H1 (cell line): ENCODE measurements at regions not wholly inside any gene's neighbourhood (a gene's known extent, or its start where the extent isn't known, plus 50 kb on each side); places are given as distances from the start of the nearest gene placed in this dataset.

Experiments
- CTCF ChIA-PET: fragments of 300-600 bp; sonication (Branson Sonifier 250); formaldehyde crosslinking; loops from one replicate; lab custom pipeline; 2021; ENCODE audit not compliant: partially characterized antibody; lab: Charles Lee
- POLR2A ChIA-PET: fragments of 300-600 bp; sonication (Branson Sonifier 250); formaldehyde crosslinking; loops from one replicate; lab custom pipeline; 2021; ENCODE audit warnings: inconsistent platforms; ENCODE audit not compliant: partially characterized antibody; lab: Charles Lee
- DNase-seq, 2 experiments: peaks; one replicate each; pipeline versions ENCODE4 v3.0.0 to v3.0.0-alpha.2; 2010 to 2022; ENCODE audit warnings: low spot score in 2 of 2, low read depth in 1 of 2, mixed read lengths in 1 of 2
- FAIRE-seq: peaks from 2 replicates; lab custom pipeline; 2011; peaks lifted over from hg19 to GRCh38; lab: Jason Lieb, UNC
- H2AFZ ChIP-seq: 2 replicates; pipeline ENCODE4 v1.8.1; 2012; ENCODE audit warnings: low read length, inconsistent platforms
- H2AK5ac ChIP-seq: 2 replicates; pipeline ENCODE4 v1.6.1; 2013; ENCODE audit warnings: low read depth, low read length
- H2BK120ac ChIP-seq: replicated peaks from 2 replicates; pipeline ENCODE3; 2013; ENCODE audit warnings: low read depth, low read length, inconsistent platforms
- H2BK12ac ChIP-seq: 2 replicates; pipeline ENCODE4 v1.6.1; 2013; ENCODE audit warnings: low read depth, low read length
- H2BK15ac ChIP-seq: 2 replicates; pipeline ENCODE4 v1.6.1; 2013; ENCODE audit warnings: low read length
- H2BK20ac ChIP-seq: 2 replicates; pipeline ENCODE4 v1.6.1; 2013; ENCODE audit warnings: low read length
- H2BK5ac ChIP-seq: 2 replicates; pipeline ENCODE4 v1.6.1; 2013; ENCODE audit warnings: low read depth, low read length
- H3K14ac ChIP-seq: 2 replicates; pipeline ENCODE4 v1.6.1; 2013; ENCODE audit warnings: inconsistent platforms; ENCODE audit not compliant: insufficient read length
- H3K18ac ChIP-seq: 2 replicates; pipeline ENCODE4 v1.6.1; 2013; ENCODE audit warnings: low read length; ENCODE audit errors: extremely low read depth
- H3K23ac ChIP-seq: 2 replicates; pipeline ENCODE4 v1.6.1; 2013; ENCODE audit warnings: inconsistent platforms; ENCODE audit not compliant: insufficient read length
- H3K23me2 ChIP-seq: 2 replicates; pipeline ENCODE4 v1.6.1; 2013; ENCODE audit warnings: low read depth, low read length
- H3K27ac ChIP-seq: 2 replicates; pipeline ENCODE4 v1.6.1; 2011; ENCODE audit warnings: low read depth, low read length, inconsistent platforms
- H3K27me3 ChIP-seq, 4 experiments: replicated peaks in 1 of 4; 1 replicate in 1 of 4; 2 replicates in 3 of 4; pipeline versions ENCODE4 v1.6.1 to v1.8.1; 2011 to 2013; ENCODE audit warnings: low read length in 3 of 4, mild to moderate bottlenecking in 3 of 4, inconsistent platforms in 2 of 4, mixed read lengths in 2 of 4, moderate library complexity in 1 of 4; ENCODE audit not compliant: control insufficient read depth in 3 of 4, insufficient read depth in 3 of 4; ENCODE audit errors: extremely low read depth in 1 of 4
- H3K36me3 ChIP-seq, 4 experiments: 2 replicates each; pipeline versions ENCODE4 v1.6.1 to v1.8.1; 2011 to 2013; ENCODE audit warnings: mild to moderate bottlenecking in 4 of 4, low read length in 3 of 4, moderate library complexity in 2 of 4, control low read depth in 1 of 4, inconsistent platforms in 1 of 4; ENCODE audit not compliant: insufficient read depth in 4 of 4, control insufficient read depth in 2 of 4
- H3K4ac ChIP-seq: replicated peaks from 2 replicates; pipeline ENCODE3; 2013; ENCODE audit warnings: low read length, low read depth, mixed read lengths, inconsistent platforms; ENCODE audit not compliant: insufficient read length
- H3K4me1 ChIP-seq, 4 experiments: replicated peaks in 1 of 4; 1 replicate in 1 of 4; 2 replicates in 3 of 4; pipeline versions ENCODE4 v1.6.1 to v1.8.1; 2011 to 2013; ENCODE audit warnings: low read length in 3 of 4, inconsistent platforms in 2 of 4, mixed read lengths in 1 of 4; ENCODE audit not compliant: insufficient read depth in 4 of 4, control insufficient read depth in 3 of 4
- H3K4me2 ChIP-seq, 2 experiments: 2 replicates each; pipeline versions ENCODE4 v1.6.1 to v1.8.1; 2011 to 2013; ENCODE audit warnings: low read depth in 2 of 2, low read length in 2 of 2, control low read depth in 1 of 2, inconsistent platforms in 1 of 2, mild to moderate bottlenecking in 1 of 2; ENCODE audit not compliant: insufficient read depth in 1 of 2
- H3K4me3 ChIP-seq, 4 experiments: fragments of 200-600, 300-600 bp in 1 of 4; sonication (generic), shearing (Covaris generic), sonication (Bioruptor Twin) in 1 of 4; 2 replicates each; pipeline versions ENCODE4 v1.5.1 to v1.8.1; 2011 to 2016; ENCODE audit warnings: low read length in 4 of 4, low read depth in 3 of 4, control low read depth in 2 of 4, inconsistent platforms in 2 of 4, mild to moderate bottlenecking in 2 of 4, mixed read lengths in 1 of 4, moderate library complexity in 1 of 4; ENCODE audit not compliant: insufficient read depth in 2 of 4; ENCODE audit errors: extremely low read depth in 1 of 4
- H3K56ac ChIP-seq: replicated peaks from 2 replicates; pipeline ENCODE3; 2013; ENCODE audit warnings: low read depth, mild to moderate bottlenecking, mixed read lengths, low read length, inconsistent platforms; ENCODE audit not compliant: insufficient read length
- H3K79me1 ChIP-seq: 2 replicates; pipeline ENCODE4 v1.6.1; 2013; ENCODE audit warnings: low read depth, low read length, control low read depth
- H3K79me2 ChIP-seq, 2 experiments: 2 replicates each; pipeline versions ENCODE4 v1.6.1 to v1.8.1; 2012 to 2013; ENCODE audit warnings: low read length in 2 of 2, mild to moderate bottlenecking in 2 of 2, inconsistent platforms in 1 of 2; ENCODE audit not compliant: insufficient read depth in 2 of 2, control insufficient read depth in 1 of 2
- H3K9ac ChIP-seq, 4 experiments: replicated peaks in 1 of 4; 1 replicate in 1 of 4; 2 replicates in 3 of 4; pipeline versions ENCODE4 v1.6.1 to v1.8.1; 2011 to 2013; ENCODE audit warnings: low read depth in 3 of 4, low read length in 3 of 4, control low read depth in 2 of 4, mild to moderate bottlenecking in 2 of 4, moderate library complexity in 2 of 4, inconsistent platforms in 1 of 4; ENCODE audit errors: extremely low read depth in 1 of 4
- H3K9me3 ChIP-seq, 2 experiments: 2 replicates each; pipeline versions ENCODE4 v1.6.1 to v1.8.1; 2012 to 2013; ENCODE audit warnings: mild to moderate bottlenecking in 2 of 2, moderate library complexity in 2 of 2, control low read depth in 1 of 2, inconsistent platforms in 1 of 2, low read depth in 1 of 2, low read length in 1 of 2, mixed read lengths in 1 of 2; ENCODE audit not compliant: insufficient read depth in 2 of 2
- H4K20me1 ChIP-seq, 2 experiments: replicated peaks in 1 of 2; 2 replicates each; pipeline versions ENCODE3 to v1.8.1; 2011 to 2013; ENCODE audit warnings: inconsistent platforms in 2 of 2, low read length in 2 of 2, mild to moderate bottlenecking in 1 of 2; ENCODE audit not compliant: insufficient read depth in 2 of 2, control insufficient read depth in 1 of 2
- H4K5ac ChIP-seq: 2 replicates; pipeline ENCODE4 v1.6.1; 2013; ENCODE audit warnings: low read length, low read depth, mixed read lengths, inconsistent platforms; ENCODE audit not compliant: insufficient read length
- H4K8ac ChIP-seq: 2 replicates; pipeline ENCODE4 v1.8.0; 2013; ENCODE audit warnings: mild to moderate bottlenecking, moderate library complexity, low read length, inconsistent platforms; ENCODE audit not compliant: insufficient read depth; ENCODE audit errors: extremely low read depth
- H4K91ac ChIP-seq: replicated peaks from 2 replicates; pipeline ENCODE3; 2013; ENCODE audit warnings: low read length, mixed read lengths, inconsistent platforms; ENCODE audit not compliant: insufficient read length
- BCL11A ChIP-seq, 2 experiments: IDR thresholded peaks; one replicate each; pipeline ENCODE4 v1.6.1; 2011; ENCODE audit warnings: low read depth in 2 of 2, low read length in 2 of 2, mild to moderate bottlenecking in 2 of 2
- EP300 ChIP-seq, 2 experiments: IDR thresholded peaks; 1 replicate in 1 of 2; 2 replicates in 1 of 2; pipeline ENCODE4 v1.6.1; 2011 to 2012; ENCODE audit warnings: low read depth in 2 of 2, low read length in 2 of 2, mild to moderate bottlenecking in 2 of 2, borderline replicate concordance in 1 of 2, inconsistent platforms in 1 of 2, moderate library complexity in 1 of 2
- GTF2F1 ChIP-seq: IDR thresholded peaks from 2 replicates; pipeline ENCODE4 v1.6.1; 2012; ENCODE audit warnings: low read depth, low read length, improper control_type of control experiment, borderline replicate concordance
- POU5F1 ChIP-seq: IDR thresholded peaks from 2 replicates; pipeline ENCODE4 v1.6.1; 2011; ENCODE audit warnings: low read depth, mild to moderate bottlenecking, low read length, moderate library complexity
- SP2 ChIP-seq: IDR thresholded peaks from 2 replicates; pipeline ENCODE4 v1.6.1; 2012; ENCODE audit warnings: mild to moderate bottlenecking, low read length, inconsistent platforms
- SP4 ChIP-seq: IDR thresholded peaks from 2 replicates; pipeline ENCODE4 v1.6.1; 2012; ENCODE audit warnings: low read length, inconsistent platforms
- SRF ChIP-seq: IDR thresholded peaks from 2 replicates; pipeline ENCODE4 v1.6.1; 2011; ENCODE audit warnings: mild to moderate bottlenecking, low read depth, low read length, moderate library complexity
- TEAD4 ChIP-seq: IDR thresholded peaks from 2 replicates; pipeline ENCODE4 v1.6.1; 2012; ENCODE audit warnings: low read depth, low read length, inconsistent platforms, mixed read lengths
- WGBS, 2 experiments: shearing (Covaris generic) in 1 of 2; methylation state at CpG; one replicate each; pipeline versions ENCODE4 v1.1.6 to v1.1.7; 2013 to 2015; ENCODE audit warnings: low lambda C conversion rate in 2 of 2, mixed read lengths in 2 of 2, inconsistent platforms in 1 of 2, low coverage in 1 of 2, missing lambda C conversion rate in 1 of 2; ENCODE audit not compliant: insufficient replicate concordance in 2 of 2, insufficient coverage in 1 of 2, insufficient read length in 1 of 2; ENCODE audit errors: extremely low coverage in 1 of 2, missing lambda C conversion rate in 1 of 2; 5-methylcytosine and 5-hydroxymethylcytosine counted together

DNA sequence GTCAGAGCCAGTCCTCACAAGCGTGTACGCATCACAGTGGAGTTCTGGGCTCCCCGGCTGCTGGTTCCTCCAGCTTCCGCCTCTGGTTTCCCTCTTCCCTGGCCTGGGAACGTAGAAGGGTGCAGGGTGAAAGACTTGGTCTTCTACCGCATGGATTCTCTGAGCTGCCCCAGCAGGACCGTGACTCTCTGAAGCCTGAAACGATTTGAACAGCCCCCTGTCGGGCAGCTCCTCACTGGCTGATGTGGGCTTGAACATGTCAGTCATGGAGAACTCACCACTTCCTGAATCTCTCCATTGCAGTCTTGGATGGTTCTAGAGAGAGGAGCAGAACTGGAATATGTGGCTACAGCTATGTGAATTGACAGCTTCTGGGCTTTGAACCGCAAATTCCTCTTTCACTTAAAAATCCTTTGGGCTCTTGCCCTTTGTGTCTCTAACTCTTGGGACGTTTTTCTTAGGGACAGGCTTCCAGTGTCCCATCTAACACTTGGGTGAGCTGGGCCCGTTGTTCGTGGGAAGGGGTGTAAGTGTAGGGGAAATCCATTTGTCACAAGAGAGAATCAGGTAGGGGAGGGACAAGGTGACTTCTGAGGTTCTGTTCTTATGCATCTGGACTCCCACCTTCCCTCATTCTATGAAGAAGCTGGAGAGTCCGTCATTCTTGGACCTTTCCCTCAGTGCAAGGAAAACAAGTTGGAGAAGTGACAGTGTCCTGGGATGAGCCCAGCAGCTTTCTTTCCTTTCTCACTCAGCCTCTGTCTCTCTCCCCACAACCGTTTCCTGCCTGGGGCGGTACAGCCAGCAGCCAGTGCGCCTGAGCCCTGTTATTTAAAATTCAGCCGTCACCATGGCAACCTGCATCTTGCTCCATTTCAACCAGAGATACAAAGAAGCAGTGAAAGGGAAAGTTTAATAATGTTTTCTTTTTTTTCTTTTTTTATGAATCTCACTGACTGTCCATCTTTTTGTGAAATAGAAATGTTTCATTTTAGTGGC lies 84.7 kb downstream of the PTTG1 start:
- no peaks in the 10 kb centered on the region for H3K9me3 ChIP-seq
- no peaks in the 10 kb centered on the region for H3K36me3 ChIP-seq
- no peaks in the 10 kb centered on the region for H3K79me2 ChIP-seq
- peak overlapping the region; percentile 59; the same call in 1 of the 2 replicates for H2AFZ ChIP-seq
- H2AK5ac ChIP-seq, result no peak overlapping the region
- peak overlapping the region; percentile 22; the same call in 1 of the 2 replicates for H2BK15ac ChIP-seq
- DNase-seq, result peak in 1 of 2 experiments; percentile 53
- no peak overlapping the region for H2BK120ac ChIP-seq
- no peak overlapping the region for H3K23ac ChIP-seq
- H3K4me2 ChIP-seq, result no peak overlapping the region
- no peaks in the 10 kb centered on the region for H3K27me3 ChIP-seq
- no peak overlapping the region for H3K56ac ChIP-seq
- no peak overlapping the region for H2BK12ac ChIP-seq
- 0 out of 2 replicates have a peak overlapping the region, but pooled peaks have one; percentile 63 for H2BK20ac ChIP-seq
- H4K5ac ChIP-seq, result no peak overlapping the region
- ChIA-PET CTCF (interaction anchor here (0.6 to 3.7 kb wide), 10 partner anchors 14 to 424 kb away, joined by 3 to 81 read pairs (median 3); no protein-coding TSS in a partner anchor), POLR2A (no interaction called here)
- H3K4ac ChIP-seq, result no peak overlapping the region
- H3K4me3 ChIP-seq, result no peak overlapping the region
- H4K91ac ChIP-seq, result no peak overlapping the region
- H3K4me1 ChIP-seq, result 0 out of 7 replicates have a peak, but pooled peaks cover 0 to 5% (median 1%) of the 10 kb centered on the region in 4 experiments
- no peak overlapping the region for H3K9ac ChIP-seq
- H4K20me1 ChIP-seq, result peaks cover 0 to 4% of the 10 kb centered on the region in 2 experiments
- no peak overlapping the region for H3K14ac ChIP-seq
- no peak overlapping the region for H3K18ac ChIP-seq
- H3K79me1 ChIP-seq, result peaks cover 2% of the 10 kb centered on the region
- no peak for FAIRE-seq
- H3K23me2 ChIP-seq, result peaks cover 10% of the 10 kb centered on the region; the same call in 1 of the 2 replicates
- no peak overlapping the region for H3K27ac ChIP-seq
- no peak overlapping the region for H2BK5ac ChIP-seq
- H4K8ac ChIP-seq, result no peak overlapping the region; the same call in 1 of the 2 replicates
- WGBS, 2 experiments, result 76% methylated on average over 18 of the region's 18 CpGs; no CpG with 5 or more reads in 1 of the 2 experiments
- no peak for TF ChIP-seq POU5F1
- no peak for TF ChIP-seq EP300 (IDR thresholded peaks at IDR 0.05; ENCODE audit: borderline replicate concordance in 1 of 2, low read depth in 2 of 2, low read length in 2 of 2)
- TF ChIP-seq SRF, result no peak
- no peak for TF ChIP-seq TEAD4
- TF ChIP-seq GTF2F1, result no peak
- no peak for TF ChIP-seq SP2
- no peak for TF ChIP-seq SP4
- TF ChIP-seq BCL11A (IDR thresholded peaks at IDR 0.05; ENCODE audit: low read depth in 2 of 2, low read length in 2 of 2), result no peak
